Keratinocyte (primary cell): ENCODE measurements at regions not wholly inside any gene's neighbourhood (a gene's known extent, or its start where the extent isn't known, plus 50 kb on each side); places are given as distances from the start of the nearest gene placed in this dataset.

Source experiments
- DNase-seq: peaks from one replicate; pipeline ENCODE4 v3.0.0-alpha.2; 2011; ENCODE audit warnings: low read depth, missing footprints, low spot score
- FAIRE-seq: peaks from 2 replicates; lab custom pipeline; 2011; peaks lifted over from hg19 to GRCh38; lab: Jason Lieb, UNC
- H2AFZ ChIP-seq: 2 replicates; pipeline ENCODE4 v1.6.0; 2012; ENCODE audit warnings: low read length, control low read depth, inconsistent platforms; ENCODE audit not compliant: control insufficient read depth
- H3K27ac ChIP-seq: 2 replicates; pipeline ENCODE4 v1.5.1; 2011; ENCODE audit warnings: low read length; ENCODE audit not compliant: control insufficient read depth, insufficient read depth
- H3K27me3 ChIP-seq: 3 replicates; pipeline ENCODE4 v1.6.0; 2011; ENCODE audit warnings: low read length; ENCODE audit not compliant: control insufficient read depth, insufficient read depth; ENCODE audit errors: extremely low read depth
- H3K36me3 ChIP-seq, 2 experiments: 2 replicates in 1 of 2; 3 replicates in 1 of 2; pipeline ENCODE4 v1.5.1; 2011; ENCODE audit warnings: low read length in 2 of 2, mild to moderate bottlenecking in 1 of 2; ENCODE audit not compliant: control insufficient read depth in 2 of 2, insufficient read depth in 2 of 2; ENCODE audit errors: extremely low read depth in 1 of 2
- H3K4me1 ChIP-seq: 3 replicates; pipeline ENCODE4 v1.5.1; 2011; ENCODE audit warnings: low read length; ENCODE audit not compliant: control insufficient read depth, insufficient read depth; ENCODE audit errors: extremely low read depth
- H3K4me2 ChIP-seq: 3 replicates; pipeline ENCODE4 v1.6.0; 2011; ENCODE audit warnings: low read depth, low read length; ENCODE audit not compliant: control insufficient read depth, insufficient read depth; ENCODE audit errors: extremely low read depth
- H3K4me3 ChIP-seq, 3 experiments: fragments of 200-600 bp in 1 of 3; sonication (generic) in 1 of 3; 2 replicates in 2 of 3; 3 replicates in 1 of 3; pipeline ENCODE4 v1.5.1; 2011 to 2016; ENCODE audit warnings: low read length in 3 of 3, mild to moderate bottlenecking in 3 of 3, control low read depth in 2 of 3, inconsistent platforms in 1 of 3, low read depth in 1 of 3, mixed read lengths in 1 of 3, mixed run types in 1 of 3, moderate library complexity in 1 of 3; ENCODE audit not compliant: control insufficient read depth in 2 of 3, insufficient read depth in 2 of 3; ENCODE audit errors: extremely low read depth in 1 of 3
- H3K79me2 ChIP-seq: 2 replicates; pipeline ENCODE4 v1.6.0; 2012; ENCODE audit warnings: low read length; ENCODE audit not compliant: control insufficient read depth, insufficient read depth
- H3K9ac ChIP-seq: 3 replicates; pipeline ENCODE4 v1.6.0; 2011; ENCODE audit warnings: low read length; ENCODE audit not compliant: control insufficient read depth, insufficient read depth; ENCODE audit errors: extremely low read depth
- H3K9me1 ChIP-seq: 3 replicates; pipeline ENCODE4 v1.6.0; 2011; ENCODE audit warnings: low read length; ENCODE audit not compliant: control insufficient read depth, insufficient read depth; ENCODE audit errors: extremely low read depth
- H3K9me3 ChIP-seq: 2 replicates; pipeline ENCODE4 v1.5.1; 2012; ENCODE audit warnings: low read depth, low read length; ENCODE audit not compliant: control insufficient read depth
- H4K20me1 ChIP-seq: 3 replicates; pipeline ENCODE4 v1.6.0; 2011; ENCODE audit warnings: low read length; ENCODE audit not compliant: control insufficient read depth, insufficient read depth; ENCODE audit errors: extremely low read depth
- CTCF ChIP-seq, 3 experiments: IDR thresholded peaks in 1 of 3; conservative IDR thresholded peaks in 1 of 3; optimal IDR thresholded peaks in 1 of 3; 2 replicates in 2 of 3; 3 replicates in 1 of 3; pipeline versions ENCODE3 to v1.5.1; 2011; ENCODE audit warnings: low read length in 3 of 3, mild to moderate bottlenecking in 3 of 3, moderate library complexity in 2 of 3, control low read depth in 1 of 3, inconsistent platforms in 1 of 3; ENCODE audit not compliant: insufficient read depth in 2 of 3; ENCODE audit errors: extremely low read depth in 1 of 3
- EZH2 ChIP-seq: IDR thresholded peaks from one replicate; pipeline ENCODE4 v1.6.1; 2012; ENCODE audit warnings: inconsistent platforms, mild to moderate bottlenecking, low read length, moderate library complexity
- dilution Hi-C: fragments of 300-500 bp; cut with MboI; formaldehyde crosslinking; loops from one replicate; pipeline ENCODE4 v1.7.0; 2020; ENCODE audit warnings: low sequenced_read_pairs; ENCODE audit not compliant: extremely low pct_ligation_motif_present

DNA sequence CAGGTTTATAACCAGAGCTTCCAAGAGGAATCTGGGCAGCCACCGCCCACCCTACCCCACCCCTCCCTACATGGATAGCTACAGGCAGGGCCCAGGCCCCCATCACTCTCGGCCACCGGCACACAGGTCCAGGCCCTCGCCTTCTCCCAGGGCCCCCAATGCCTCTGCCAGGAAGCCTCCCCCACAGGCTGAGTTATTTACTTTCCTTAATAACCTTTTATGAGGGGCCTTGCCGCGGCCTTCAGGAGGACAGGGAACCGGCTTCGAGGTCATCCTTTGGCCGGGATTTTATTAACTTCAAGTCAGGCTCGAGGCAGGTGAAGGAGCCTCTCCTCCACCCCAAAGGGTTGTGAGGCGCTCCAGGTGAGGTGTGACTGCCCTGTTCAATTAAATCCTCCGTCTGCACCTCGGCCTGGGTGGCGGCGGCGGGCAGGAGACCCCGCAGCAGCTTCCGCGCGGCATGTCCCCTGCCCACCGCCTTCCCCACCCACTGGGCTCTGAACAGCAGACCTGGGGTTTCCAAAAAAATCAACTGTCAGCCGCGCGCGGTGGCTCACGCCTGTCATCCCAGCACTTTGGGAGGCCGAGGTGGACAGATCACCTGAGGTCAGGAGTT is 106.5 kb downstream of the MICALL2 start:
- Histone ChIP-seq H3K9ac (no peak overlapping the region), H3K27me3 (peaks cover 14% of the 10 kb centered on the region), H2AFZ (no peak overlapping the region), H3K27ac (no peak overlapping the region), H3K9me1 (no peaks in the 10 kb centered on the region), H3K4me1 (no peaks in the 10 kb centered on the region), H3K4me3 (no peak overlapping the region), H3K9me3 (no peaks in the 10 kb centered on the region), H3K36me3 (no peaks in the 10 kb centered on the region), H4K20me1 (no peaks in the 10 kb centered on the region), H3K79me2 (no peaks in the 10 kb centered on the region), H3K4me2 (no peak overlapping the region)
- dilution Hi-C loops, result no loop called here
- no peak for TF ChIP-seq CTCF (optimal IDR thresholded peaks at IDR 0.05 in 1 of 3, IDR thresholded peaks at IDR 0.05 in 1 of 3, conservative IDR thresholded peaks at IDR 0.05 in 1 of 3; ENCODE audit: extremely low read depth in 1 of 3, insufficient read depth in 2 of 3, low read length in 3 of 3)
- no peak for TF ChIP-seq EZH2
- DNase-seq, result no peak
- FAIRE-seq, result no peak

- H3K9me1 ChIP-seq, result no peaks in the 10 kb centered on the region
- TF ChIP-seq EZH2 (no peak), CTCF (optimal IDR thresholded peaks at IDR 0.05 in 1 of 3, IDR thresholded peaks at IDR 0.05 in 1 of 3, conservative IDR thresholded peaks at IDR 0.05 in 1 of 3; ENCODE audit: extremely low read depth in 1 of 3, insufficient read depth in 2 of 3, low read length in 3 of 3) (no peak)
- dilution Hi-C loops, result no loop called here
- no peaks in the 10 kb centered on the region for H3K4me1 ChIP-seq
- no peaks in the 10 kb centered on the region for H3K36me3 ChIP-seq
- no peak overlapping the region for H3K4me3 ChIP-seq
- no peak overlapping the region for H3K9ac ChIP-seq
- no peak overlapping the region for H3K4me2 ChIP-seq
- DNase-seq (no peak), FAIRE-seq (no peak)
- no peaks in the 10 kb centered on the region for H4K20me1 ChIP-seq
- no peak overlapping the region for H3K27ac ChIP-seq
- H3K79me2 ChIP-seq, result no peaks in the 10 kb centered on the region
- H3K27me3 ChIP-seq, result peaks cover 14% of the 10 kb centered on the region
- H2AFZ ChIP-seq, result no peak overlapping the region
- H3K9me3 ChIP-seq, result no peaks in the 10 kb centered on the region
Measured at GRCh38 chr7:1354661-1355567, 104.4 kb downstream of the MICALL2 start.
